HEK293 (cell line): ENCODE measurements at regions not wholly inside any gene's neighbourhood (a gene's known extent, or its start where the extent isn't known, plus 50 kb on each side); places are given as distances from the start of the nearest gene placed in this dataset.

Source experiments
- CTCF ChIA-PET: fragments of 350-600 bp; formaldehyde crosslinking; extraction: SDS; loops from one replicate; lab custom pipeline; 2021; ENCODE audit warnings: antibody characterized with exemption; lab: Yijun Ruan, JAX
- POLR2A ChIA-PET: fragments of 300-600 bp; formaldehyde crosslinking; extraction: SDS; loops from one replicate; lab custom pipeline; 2020; ENCODE audit warnings: antibody characterized with exemption, inconsistent platforms; lab: Yijun Ruan, JAX
- H3K27ac ChIP-seq: fragments of 200-500 bp; sonication (Bioruptor generic); 2 replicates; pipeline ENCODE4 v1.5.1; 2014; ENCODE audit warnings: low read depth, low read length, control low read depth, inconsistent platforms; ENCODE audit errors: extremely low read depth
- H3K36me3 ChIP-seq, 2 experiments: fragments of 200-500 bp in 1 of 2; sonication (Bioruptor generic) in 1 of 2; 1 replicate in 1 of 2; 2 replicates in 1 of 2; pipeline ENCODE4 v1.5.1; 2014 to 2017; ENCODE audit warnings: inconsistent platforms in 2 of 2, low read length in 2 of 2; ENCODE audit not compliant: control insufficient read depth in 2 of 2, insufficient read depth in 1 of 2
- H3K4me1 ChIP-seq: fragments of 200-500 bp; sonication (Bioruptor generic); 2 replicates; pipeline ENCODE4 v1.5.1; 2014; ENCODE audit warnings: mild to moderate bottlenecking, low read length, inconsistent platforms; ENCODE audit not compliant: control insufficient read depth, insufficient read depth
- H3K4me3 ChIP-seq: 2 replicates; pipeline ENCODE4 v1.5.1; 2011; ENCODE audit warnings: low read depth, mild to moderate bottlenecking, control low read depth, low read length, moderate library complexity
- H3K9me3 ChIP-seq: fragments of 200-500 bp; sonication (Bioruptor generic); 2 replicates; pipeline ENCODE4 v1.5.1; 2014; ENCODE audit warnings: low read depth, low read length, inconsistent platforms; ENCODE audit not compliant: control insufficient read depth, insufficient read depth
- IKZF3 ChIP-seq: fragments of 450-650 bp; IDR thresholded peaks from 2 replicates; pipeline ENCODE4 v1.5.0; 2018; ENCODE audit warnings: missing biosample characterization, mild to moderate bottlenecking, missing genetic modification characterization, moderate library complexity
- SP7 ChIP-seq: fragments of 450-650 bp; formaldehyde crosslinking; IDR thresholded peaks from 2 replicates; pipeline ENCODE4 v1.5.1; 2016; ENCODE audit warnings: missing biosample characterization, missing genetic modification characterization
- ZBTB26 ChIP-seq: fragments of 450-650 bp; formaldehyde crosslinking; optimal IDR thresholded peaks from 2 replicates; pipeline ENCODE3; 2016; ENCODE audit warnings: missing biosample characterization, mild to moderate bottlenecking, missing genetic modification characterization
- ZNF121 ChIP-seq: fragments of 450-650 bp; formaldehyde crosslinking; IDR thresholded peaks from 2 replicates; pipeline ENCODE4 v1.5.1; 2016; ENCODE audit warnings: missing biosample characterization, missing genetic modification characterization
- ZNF146 ChIP-seq: fragments of 450-650 bp; formaldehyde crosslinking; IDR thresholded peaks from 2 replicates; pipeline ENCODE4 v1.5.1; 2016; ENCODE audit warnings: missing biosample characterization, missing genetic modification characterization
- ZNF184 ChIP-seq: fragments of 450-650 bp; IDR thresholded peaks from 2 replicates; pipeline ENCODE4 v1.5.1; 2018; ENCODE audit warnings: missing biosample characterization, mild to moderate bottlenecking, missing genetic modification characterization
- ZNF23 ChIP-seq: fragments of 450-650 bp; formaldehyde crosslinking; IDR thresholded peaks from 2 replicates; pipeline ENCODE4 v1.5.1; 2016; ENCODE audit warnings: missing biosample characterization, missing genetic modification characterization, borderline replicate concordance
- ZNF266 ChIP-seq: fragments of 450-650 bp; formaldehyde crosslinking; IDR thresholded peaks from 2 replicates; pipeline ENCODE4 v1.5.1; 2016; ENCODE audit warnings: missing biosample characterization, missing genetic modification characterization, low read depth
- ZNF324 ChIP-seq: fragments of 450-650 bp; formaldehyde crosslinking; IDR thresholded peaks from 2 replicates; pipeline ENCODE4 v1.5.1; 2016; ENCODE audit warnings: missing biosample characterization, missing genetic modification characterization
- ZNF366 ChIP-seq: fragments of 450-650 bp; formaldehyde crosslinking; conservative IDR thresholded peaks from 2 replicates; pipeline ENCODE4 v1.5.1; 2016; ENCODE audit warnings: missing biosample characterization, missing genetic modification characterization
- ZNF426 ChIP-seq: fragments of 450-650 bp; formaldehyde crosslinking; IDR thresholded peaks from 2 replicates; pipeline ENCODE4 v1.5.1; 2017; ENCODE audit warnings: missing biosample characterization, missing genetic modification characterization, mild to moderate bottlenecking, inconsistent platforms, moderate library complexity
- ZNF473 ChIP-seq: fragments of 450-650 bp; formaldehyde crosslinking; IDR thresholded peaks from 2 replicates; pipeline ENCODE4 v1.5.1; 2017; ENCODE audit warnings: missing biosample characterization, missing genetic modification characterization
- ZNF518A ChIP-seq: fragments of 450-650 bp; formaldehyde crosslinking; conservative IDR thresholded peaks from 2 replicates; pipeline ENCODE4 v1.5.1; 2016; ENCODE audit warnings: low read depth, missing biosample characterization, missing genetic modification characterization
- ZNF555 ChIP-seq: fragments of 450-650 bp; formaldehyde crosslinking; conservative IDR thresholded peaks from 2 replicates; pipeline ENCODE4 v1.5.1; 2017; ENCODE audit warnings: missing biosample characterization, mild to moderate bottlenecking, missing genetic modification characterization, inconsistent platforms
- ZNF571 ChIP-seq: fragments of 450-650 bp; formaldehyde crosslinking; IDR thresholded peaks from 2 replicates; pipeline ENCODE4 v1.5.0; 2017; ENCODE audit warnings: missing biosample characterization, missing genetic modification characterization
- ZNF580 ChIP-seq: fragments of 450-650 bp; formaldehyde crosslinking; IDR thresholded peaks from 2 replicates; pipeline ENCODE4 v1.5.1; 2016; ENCODE audit warnings: missing biosample characterization, missing genetic modification characterization
- ZSCAN30 ChIP-seq: fragments of 450-650 bp; IDR thresholded peaks from 2 replicates; pipeline ENCODE4 v1.5.1; 2018; ENCODE audit warnings: missing biosample characterization, mild to moderate bottlenecking, missing genetic modification characterization, moderate library complexity

GRCh38 chr3:103767635-103768034 lies 1332.8 kb downstream of the ZPLD1 start:
- CTCF ChIA-PET = interaction anchor here (0.5 kb wide), 1 partner anchor 68 kb away, joined by 4 read pairs; no protein-coding TSS in a partner anchor

GRCh38 chr3:103785017-103785416 lies 1350.2 kb downstream of the ZPLD1 start:
- Histone ChIP-seq H3K36me3 (no peaks in the 10 kb centered on the region), H3K4me1 (no peaks in the 10 kb centered on the region), H3K9me3 (no peaks in the 10 kb centered on the region), H3K4me3 (no peak overlapping the region), H3K27ac (no peak overlapping the region)
- ChIA-PET POLR2A (no interaction called here), CTCF (interaction anchor here (0.6 kb wide), 1 partner anchor 73 kb away, joined by 3 read pairs; no protein-coding TSS in a partner anchor)
- TF ChIP-seq ZNF580 (no peak), ZNF324 (tag by site-specific recombination) (no peak)

More at GRCh38 chr3:103767635-103768034, 1332.8 kb downstream of the ZPLD1 start:
- Histone ChIP-seq H3K4me3 (no peak overlapping the region), H3K27ac (no peak overlapping the region), H3K36me3 (no peaks in the 10 kb centered on the region)
- POLR2A ChIA-PET = no interaction called here
- TF ChIP-seq ZSCAN30 (tag by site-specific recombination) = no peak
- no peak for TF ChIP-seq ZNF266 (tag by site-specific recombination)
- TF ChIP-seq ZBTB26 = no peak
- TF ChIP-seq, all 188 proteins: peak for 0
- Histone ChIP-seq H3K9me3 (no peaks in the 10 kb centered on the region), H3K4me1 (no peaks in the 10 kb centered on the region)

GRCh38 chr3:103785537-103785936 lies 1350.7 kb downstream of the ZPLD1 start:
- ChIA-PET CTCF (interaction anchor here (0.6 kb wide), 1 partner anchor 73 kb away, joined by 3 read pairs; no protein-coding TSS in a partner anchor), POLR2A (no interaction called here)
- no peaks in the 10 kb centered on the region for H3K9me3 ChIP-seq
- no peaks in the 10 kb centered on the region for H3K36me3 ChIP-seq
- H3K4me1 ChIP-seq = no peaks in the 10 kb centered on the region
- no peak for TF ChIP-seq ZNF184 (tag by site-specific recombination)
- no peak for TF ChIP-seq ZNF426 (tag by site-specific recombination)
- no peak for TF ChIP-seq SP7 (tag by site-specific recombination)
- TF ChIP-seq IKZF3 (tag by site-specific recombination) = no peak
- no peak for TF ChIP-seq ZNF366
- TF ChIP-seq ZNF473 = no peak
- TF ChIP-seq ZNF571 = no peak
- TF ChIP-seq ZNF23 (tag by site-specific recombination) = no peak
- no peak for TF ChIP-seq ZNF555
- no peak for TF ChIP-seq ZNF518A (tag by site-specific recombination)
- no peak for TF ChIP-seq ZNF146 (tag by site-specific recombination)
- TF ChIP-seq ZNF121 = no peak
- TF ChIP-seq, all 188 proteins: peak for 0
- Histone ChIP-seq H3K4me3 (no peak overlapping the region), H3K27ac (no peak overlapping the region)
